Gastroesophageal sphincter (tissue), 4 donors: ENCODE measurements at regions not wholly inside any gene's neighbourhood (a gene's known extent, or its start where the extent isn't known, plus 50 kb on each side); places are given as distances from the start of the nearest gene placed in this dataset.

Experiments
- ATAC-seq: fragments of 150-250 bp; one replicate; pipeline ENCODE4 v1.9.1; 2016; ENCODE audit warnings: mild to moderate bottlenecking, moderate library complexity
- H3K27ac ChIP-seq, 4 donors: fragments of 200-600 bp; sonication (generic) in 3 of 4; 1 replicate in 3 of 4; 2 replicates in 1 of 4; pipeline ENCODE4 v1.5.1; 2016 to 2019
- H3K27me3 ChIP-seq: fragments of 200-600 bp; sonication (generic); one replicate; pipeline ENCODE4 v1.5.1; 2019
- H3K36me3 ChIP-seq, 2 donors: fragments of 200-600 bp; sonication (generic); one replicate each; pipeline ENCODE4 v1.5.1; 2019; ENCODE audit warnings: control low read depth in 1 of 2
- H3K4me1 ChIP-seq, 3 donors: fragments of 200-600 bp; sonication (generic); 1 replicate in 2 of 3; 2 replicates in 1 of 3; pipeline ENCODE4 v1.5.1; 2016 to 2019; ENCODE audit warnings: control low read depth in 2 of 3
- H3K4me3 ChIP-seq, 2 donors: fragments of 200-600 bp; sonication (generic); one replicate each; pipeline ENCODE4 v1.5.1; 2019; ENCODE audit warnings: mild to moderate bottlenecking in 1 of 2, moderate library complexity in 1 of 2
- H3K9me3 ChIP-seq, 3 donors: fragments of 200-600 bp; sonication (generic); one replicate each; pipeline ENCODE4 v1.5.1; 2017 to 2019; ENCODE audit warnings: control low read depth in 2 of 3
- CTCF ChIP-seq, 4 experiments: fragments of 200-600 bp in 2 of 4; fragments of 450-650 bp in 2 of 4; sonication (generic) in 1 of 4; IDR thresholded peaks; one replicate each; pipeline ENCODE4 v1.5.1; 2017 to 2019; ENCODE audit warnings: antibody characterized with exemption in 4 of 4, mild to moderate bottlenecking in 2 of 4, moderate library complexity in 2 of 4
- EP300 ChIP-seq: sonication (generic); formaldehyde crosslinking; IDR thresholded peaks from one replicate; pipeline ENCODE4 v1.6.1; 2017; ENCODE audit warnings: antibody characterized with exemption, mild to moderate bottlenecking
- POLR2A ChIP-seq, 2 donors: fragments of 450-650 bp; IDR thresholded peaks; one replicate each; pipeline ENCODE4 v1.6.1; 2017; ENCODE audit warnings: antibody characterized with exemption in 2 of 2, mild to moderate bottlenecking in 2 of 2, moderate library complexity in 1 of 2
- POLR2AphosphoS5 ChIP-seq: sonication (generic); formaldehyde crosslinking; IDR thresholded peaks from one replicate; pipeline ENCODE4 v1.6.1; 2017; ENCODE audit warnings: antibody characterized with exemption
- WGBS, 2 donors: methylation state at CpG; one replicate each; pipeline ENCODE4 v1.1.5; 2018; ENCODE audit warnings: low coverage in 1 of 2; 5-methylcytosine and 5-hydroxymethylcytosine counted together
- small RNA-seq, 4 donors: library from RNA; depleted of rRNA; stranded (forward); fragments of <200 nt; gene quantifications; one replicate each; pipeline ENCODE3, GENCODE V24; 2016

GRCh38 chr4:20641976-20642375 lies 58.3 kb upstream of the PACRGL start:
- Histone ChIP-seq H3K27ac (no peak overlapping the region), H3K4me1 (no peaks in the 10 kb centered on the region), H3K27me3 (no peaks in the 10 kb centered on the region), H3K9me3 (no peaks in the 10 kb centered on the region), H3K4me3 (no peak overlapping the region), H3K36me3 (no peaks in the 10 kb centered on the region)
- WGBS, 2 donors = 65 to 89% methylated on average over 3 of the region's 3 CpGs
- no peak for TF ChIP-seq CTCF (IDR thresholded peaks at IDR 0.05)
- no peak for TF ChIP-seq POLR2A (IDR thresholded peaks at IDR 0.05)
- no peak for TF ChIP-seq POLR2AphosphoS5
- ATAC-seq = no peak

GRCh38 chr4:20643631-20644030 lies 56.6 kb upstream of the PACRGL start:
- 64 to 79% methylated on average over 1 to 2 of the region's 2 CpGs for WGBS, 2 donors
- Histone ChIP-seq H3K36me3 (no peaks in the 10 kb centered on the region), H3K27me3 (no peaks in the 10 kb centered on the region), H3K4me3 (no peak overlapping the region), H3K9me3 (no peaks in the 10 kb centered on the region), H3K4me1 (no peaks in the 10 kb centered on the region), H3K27ac (no peak overlapping the region)
- no peak for ATAC-seq
- TF ChIP-seq POLR2A (IDR thresholded peaks at IDR 0.05) (no peak), POLR2AphosphoS5 (no peak), EP300 (no peak), CTCF (IDR thresholded peaks at IDR 0.05) (no peak)

GRCh38 chr4:20645236-20645635 lies 55.0 kb upstream of the PACRGL start:
- Histone ChIP-seq H3K9me3 (no peaks in the 10 kb centered on the region), H3K27ac (no peak overlapping the region), H3K4me1 (no peaks in the 10 kb centered on the region), H3K36me3 (no peaks in the 10 kb centered on the region), H3K27me3 (no peaks in the 10 kb centered on the region), H3K4me3 (no peak overlapping the region)
- ATAC-seq = no peak
- 48 to 62% methylated on average over 2 of the region's 2 CpGs for WGBS, 2 donors
- TF ChIP-seq EP300 = no peak
- no peak for TF ChIP-seq POLR2A (IDR thresholded peaks at IDR 0.05)
- TF ChIP-seq CTCF (IDR thresholded peaks at IDR 0.05) = no peak
- TF ChIP-seq POLR2AphosphoS5 = no peak

GRCh38 chr4:20646287-20646686 lies 54.0 kb upstream of the PACRGL start:
- no peak overlapping the region for H3K4me3 ChIP-seq
- H3K36me3 ChIP-seq = no peaks in the 10 kb centered on the region
- no peak overlapping the region for H3K27ac ChIP-seq
- H3K27me3 ChIP-seq = no peaks in the 10 kb centered on the region
- ATAC-seq = no peak
- no peaks in the 10 kb centered on the region for H3K9me3 ChIP-seq
- TF ChIP-seq EP300 = no peak
- TF ChIP-seq POLR2AphosphoS5 = no peak
- TF ChIP-seq CTCF (IDR thresholded peaks at IDR 0.05) = no peak
- TF ChIP-seq POLR2A (IDR thresholded peaks at IDR 0.05) = no peak
- H3K4me1 ChIP-seq = no peaks in the 10 kb centered on the region

Small RNAs in the stretch of these regions (small RNA-seq; reads per million reads assigned to genes)
- gene MIR218-1 = 5.6 to 15.5 (median 14.0) reads per million in 4 donors
